ENCODE measurements at regions not wholly inside any gene's neighbourhood (a gene's known extent, or its start where the extent isn't known, plus 50 kb on each side); places are given as distances from the start of the nearest gene placed in this dataset.

DNA sequence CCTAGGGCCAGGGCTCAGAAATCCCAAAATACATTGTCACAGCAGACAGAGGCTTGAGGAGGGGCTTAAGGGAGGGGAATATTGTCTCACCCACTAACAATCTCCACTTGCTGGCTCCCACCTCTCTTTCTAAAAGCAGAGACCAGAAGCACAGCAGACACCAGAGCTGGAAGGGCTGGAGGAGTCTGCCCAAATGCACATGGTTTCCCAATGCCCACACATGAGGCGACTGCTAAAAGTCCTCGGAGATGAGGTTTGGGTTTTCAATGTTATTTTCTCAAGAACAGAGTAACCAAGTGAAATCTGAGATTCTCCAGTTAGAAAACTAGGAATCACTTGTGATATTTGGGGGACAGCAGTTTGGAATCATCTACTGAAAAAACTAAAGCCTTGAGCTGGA is 325.6 kb upstream of the JARID2 start:
- no peak for DNase-seq (ENCODE audit: low read depth)
- H3K4me3 ChIP-seq (ENCODE audit: control insufficient read depth, low read depth, low read length): no peak overlapping the region
- TF ChIP-seq, protein P1, sequence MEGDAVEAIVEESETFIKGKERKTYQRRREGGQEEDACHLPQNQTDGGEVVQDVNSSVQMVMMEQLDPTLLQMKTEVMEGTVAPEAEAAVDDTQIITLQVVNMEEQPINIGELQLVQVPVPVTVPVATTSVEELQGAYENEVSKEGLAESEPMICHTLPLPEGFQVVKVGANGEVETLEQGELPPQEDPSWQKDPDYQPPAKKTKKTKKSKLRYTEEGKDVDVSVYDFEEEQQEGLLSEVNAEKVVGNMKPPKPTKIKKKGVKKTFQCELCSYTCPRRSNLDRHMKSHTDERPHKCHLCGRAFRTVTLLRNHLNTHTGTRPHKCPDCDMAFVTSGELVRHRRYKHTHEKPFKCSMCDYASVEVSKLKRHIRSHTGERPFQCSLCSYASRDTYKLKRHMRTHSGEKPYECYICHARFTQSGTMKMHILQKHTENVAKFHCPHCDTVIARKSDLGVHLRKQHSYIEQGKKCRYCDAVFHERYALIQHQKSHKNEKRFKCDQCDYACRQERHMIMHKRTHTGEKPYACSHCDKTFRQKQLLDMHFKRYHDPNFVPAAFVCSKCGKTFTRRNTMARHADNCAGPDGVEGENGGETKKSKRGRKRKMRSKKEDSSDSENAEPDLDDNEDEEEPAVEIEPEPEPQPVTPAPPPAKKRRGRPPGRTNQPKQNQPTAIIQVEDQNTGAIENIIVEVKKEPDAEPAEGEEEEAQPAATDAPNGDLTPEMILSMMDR (conservative IDR thresholded peaks at IDR 0.05; ENCODE audit: control insufficient read depth, insufficient read depth, low read depth, low read length): no peak

DNA sequence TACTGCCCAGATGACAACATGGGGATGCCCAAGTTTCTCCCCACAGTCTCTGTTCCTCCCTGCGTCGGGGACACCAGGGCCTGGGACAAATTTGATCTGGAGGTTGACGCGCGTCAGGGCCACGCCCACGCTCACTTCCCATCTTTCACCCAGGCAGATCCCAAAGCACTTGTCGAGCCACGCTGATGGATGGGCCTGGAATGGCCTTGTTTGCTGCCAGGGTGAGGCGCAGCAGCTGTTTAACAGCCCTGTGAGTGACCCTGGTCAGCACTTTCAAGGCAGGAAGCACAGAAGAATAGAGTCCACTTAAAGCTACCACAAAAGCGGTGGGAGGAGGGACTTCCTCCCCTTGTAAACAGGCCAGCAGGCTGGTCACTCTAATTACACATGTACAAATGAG is 324.7 kb upstream of the JARID2 start:
- TF ChIP-seq, protein P1 (conservative IDR thresholded peaks at IDR 0.05; ENCODE audit: control insufficient read depth, insufficient read depth, low read depth, low read length): no peak
- no peak overlapping the region for H3K4me3 ChIP-seq (ENCODE audit: control insufficient read depth, low read depth, low read length)
- no peak for DNase-seq (ENCODE audit: low read depth)

DNA sequence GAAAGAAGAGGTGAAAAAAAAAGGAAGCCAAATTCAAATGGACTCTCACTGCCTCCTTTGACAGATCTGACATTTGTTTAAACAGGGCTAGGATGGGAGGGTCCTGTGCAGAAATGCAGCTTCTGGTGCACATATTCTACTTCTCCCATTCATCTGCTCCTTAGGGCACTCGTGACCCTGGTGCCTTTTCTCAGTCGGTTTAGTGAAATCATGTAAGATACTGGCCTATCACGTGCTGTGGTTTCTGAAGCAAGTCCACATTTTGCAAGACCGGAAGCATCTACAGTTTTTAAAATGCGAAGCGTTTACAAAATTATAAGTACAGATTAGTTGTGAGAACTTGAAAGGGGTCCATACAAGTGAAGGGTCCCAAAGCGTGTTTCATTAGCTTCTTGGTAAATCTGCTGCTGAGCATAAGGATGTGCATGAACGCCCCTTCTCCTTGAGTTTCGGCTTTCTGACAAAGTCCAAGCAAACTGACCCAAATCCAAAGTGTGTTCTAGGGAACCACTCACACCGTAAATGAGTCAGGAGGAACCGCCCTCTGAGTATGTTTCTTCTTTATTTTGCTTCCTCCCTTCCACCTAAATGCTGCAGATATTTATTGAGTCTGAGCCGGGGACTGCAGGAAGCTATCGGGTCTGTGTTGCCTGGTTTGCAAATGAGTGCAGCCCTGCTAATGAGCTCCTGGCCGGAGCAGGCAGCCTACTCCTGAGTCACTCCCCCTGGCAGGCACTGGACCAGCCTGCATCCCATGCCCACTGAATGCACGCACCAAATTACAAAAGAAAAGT is 323.8 kb upstream of the JARID2 start:
- no peak overlapping the region for H3K4me3 ChIP-seq (ENCODE audit: control insufficient read depth, low read depth, low read length)
- DNase-seq (ENCODE audit: low read depth): no peak
- TF ChIP-seq, protein P1 (conservative IDR thresholded peaks at IDR 0.05; ENCODE audit: control insufficient read depth, insufficient read depth, low read depth, low read length): no peak

DNA sequence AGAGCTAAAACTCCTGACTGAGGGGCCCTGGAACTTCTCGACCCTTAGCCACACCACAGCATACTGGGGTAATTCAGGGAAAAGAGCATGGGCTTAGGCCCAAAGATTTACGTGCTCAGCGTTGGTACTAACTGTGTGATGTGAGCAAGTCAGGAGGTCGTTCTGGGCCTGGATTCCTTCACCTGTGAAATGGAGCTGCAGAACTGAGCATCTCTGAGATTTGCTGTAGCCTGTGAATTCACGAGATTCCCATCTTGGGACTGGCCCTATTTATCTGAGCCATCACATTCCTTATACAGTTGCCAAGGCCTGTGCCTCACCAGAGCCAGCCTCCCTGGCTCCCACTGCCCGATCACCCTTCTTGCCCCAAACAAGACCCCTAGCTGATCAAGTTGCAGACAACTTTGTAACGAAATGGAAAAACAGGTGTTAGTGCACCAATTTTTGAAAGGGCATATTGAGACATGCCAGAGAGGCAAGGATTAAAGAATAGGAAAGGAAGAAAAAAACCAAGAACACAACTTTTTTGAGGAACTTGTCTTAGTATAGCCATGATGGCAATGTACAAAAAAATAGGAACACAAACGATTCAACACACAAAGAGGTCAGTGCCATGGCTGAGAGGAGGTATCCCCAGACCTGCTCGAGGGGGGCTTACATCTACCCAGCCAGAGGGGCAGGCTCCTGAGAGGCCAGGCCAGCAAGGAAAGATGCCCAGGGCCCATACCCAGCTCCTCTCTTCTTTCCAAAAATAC is 323.0 kb upstream of the JARID2 start:
- no peak overlapping the region for H3K4me3 ChIP-seq (ENCODE audit: control insufficient read depth, low read depth, low read length)
- TF ChIP-seq, protein P1 (conservative IDR thresholded peaks at IDR 0.05; ENCODE audit: control insufficient read depth, insufficient read depth, low read depth, low read length): no peak
- no peak for DNase-seq (ENCODE audit: low read depth)

DNA sequence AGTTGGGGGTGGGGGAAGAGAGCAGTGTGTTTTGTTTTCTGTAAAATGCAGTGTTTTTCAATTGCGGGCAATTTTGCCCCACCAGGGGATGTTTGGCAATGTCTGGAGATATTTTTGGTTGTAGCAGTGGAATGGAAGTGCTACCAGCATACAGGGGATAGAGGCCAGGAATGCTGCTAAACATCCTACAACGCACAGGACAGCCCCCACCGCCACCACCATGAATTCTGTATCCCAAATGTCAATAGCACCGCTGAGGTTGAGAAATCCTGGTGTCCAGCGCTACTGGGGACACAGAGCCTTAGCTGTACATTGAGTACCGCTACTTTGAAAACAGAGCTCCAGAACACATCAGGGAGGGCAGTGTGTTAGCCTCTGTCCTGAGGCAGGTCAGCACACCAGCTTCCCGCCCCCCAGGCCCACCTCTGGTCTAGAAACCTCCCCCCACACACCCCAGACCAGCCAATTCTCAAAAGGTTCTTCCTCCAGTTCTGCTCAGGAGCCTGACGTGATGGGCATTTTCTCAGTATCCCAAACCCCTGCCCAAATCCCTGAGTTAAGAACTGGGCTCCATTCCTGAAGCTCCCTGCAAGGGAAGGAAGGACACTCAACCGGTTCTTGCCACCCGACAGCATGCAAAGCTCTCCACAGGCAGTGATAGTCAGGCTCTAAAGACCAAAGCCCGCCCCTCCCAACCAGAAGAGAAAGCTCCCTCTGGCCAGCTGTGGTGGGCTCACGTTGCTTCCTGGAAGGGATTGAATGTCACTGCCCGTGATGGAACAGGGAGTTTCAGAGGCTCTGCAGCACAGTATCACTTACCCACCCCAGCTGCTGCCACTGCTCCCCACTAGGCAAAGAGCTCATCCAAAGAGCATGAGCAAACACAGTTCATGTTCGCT is 321.5 kb upstream of the JARID2 start:
- DNase-seq (ENCODE audit: low read depth): no peak
- H3K4me3 ChIP-seq (ENCODE audit: control insufficient read depth, low read depth, low read length): no peak overlapping the region
- TF ChIP-seq, protein P1 (conservative IDR thresholded peaks at IDR 0.05; ENCODE audit: control insufficient read depth, insufficient read depth, low read depth, low read length): no peak

DNA sequence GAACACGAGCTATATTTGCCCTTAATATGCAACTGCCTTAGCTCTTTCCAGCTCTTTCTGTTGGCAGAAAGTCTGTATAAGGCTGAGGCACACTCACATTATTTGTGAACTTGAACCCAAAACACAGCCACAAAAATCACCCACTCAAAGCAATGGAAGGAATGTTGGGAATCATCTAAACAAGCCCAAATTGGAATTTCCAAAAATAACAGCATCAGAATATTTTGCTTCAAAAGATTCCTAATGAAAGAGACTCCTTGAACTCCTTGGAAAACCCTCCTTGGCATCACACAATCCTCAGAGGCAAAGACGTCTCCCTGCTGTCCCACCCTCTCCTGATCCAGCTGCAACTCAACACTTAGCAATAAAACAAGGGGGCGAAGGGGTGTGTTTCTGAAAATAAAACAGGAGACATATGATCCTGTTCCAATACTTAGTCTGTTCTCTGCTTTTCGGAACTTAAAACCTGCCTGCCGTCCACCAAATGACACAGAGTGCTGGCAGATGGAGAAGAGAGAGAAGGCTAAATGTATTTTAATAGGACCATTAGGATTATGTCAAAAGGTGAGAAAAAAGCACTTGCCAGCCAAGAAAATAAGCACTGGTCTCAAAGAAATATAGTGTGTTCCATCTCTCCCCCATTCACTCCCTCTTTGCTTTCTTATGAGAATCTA is 320.7 kb upstream of the JARID2 start:
- no peak overlapping the region for H3K4me3 ChIP-seq (ENCODE audit: control insufficient read depth, low read depth, low read length)
- TF ChIP-seq, protein P1 (conservative IDR thresholded peaks at IDR 0.05; ENCODE audit: control insufficient read depth, insufficient read depth, low read depth, low read length): no peak
- no peak for DNase-seq (ENCODE audit: low read depth)

Data from fibroblast of mammary gland (primary cell).